K562 (cell line): ENCODE measurements at regions not wholly inside any gene's neighbourhood (a gene's known extent, or its start where the extent isn't known, plus 50 kb on each side); places are given as distances from the start of the nearest gene placed in this dataset.

Source experiments
- ATAC-seq: fragments of 200-7000 bp; cut with Tn5 transposase; 3 replicates; pipeline ENCODE4 v1.9.1; 2020; ENCODE audit warnings: moderate library complexity
- BruUV-seq: library from RNA; stranded (reverse); fragments of 400-500 nt; replicated peaks from 2 replicates; lab custom pipeline; 2021; lab: Mats Ljungman, UMichigan
- CTCF ChIA-PET: fragments of 300-600 bp; formaldehyde crosslinking; extraction: SDS; loops from one replicate; lab custom pipeline; 2021; ENCODE audit warnings: low intra/inter-chr PET ratio; lab: Yijun Ruan, JAX
- POLR2A ChIA-PET: fragments of 300-600, 350-650 bp; sonication (Branson Sonifier 250); formaldehyde crosslinking; extraction: SDS; loops from one replicate; lab custom pipeline; 2021; ENCODE audit warnings: antibody characterized with exemption, inconsistent platforms; lab: Yijun Ruan, JAX
- DNase-seq, 4 experiments: peaks; one replicate each; pipeline versions ENCODE4 v3.0.0 to v3.0.0-alpha.2; 2011 to 2018; ENCODE audit warnings: low spot score in 3 of 4, mixed read lengths in 3 of 4; ENCODE audit errors: extremely low read depth in 1 of 4
- FAIRE-seq: peaks from 2 replicates; lab custom pipeline; 2011; peaks lifted over from hg19 to GRCh38; lab: Jason Lieb, UNC
- H2AFZ ChIP-seq: 2 replicates; pipeline ENCODE4 v1.6.0; 2011; ENCODE audit warnings: low read depth, low read length, control low read depth, inconsistent platforms
- H3K27ac ChIP-seq: fragments of 200-600 bp; 3 replicates; pipeline ENCODE4 v1.8.0; 2011; ENCODE audit warnings: low read depth, mild to moderate bottlenecking, control low read depth, inconsistent platforms, low read length, moderate library complexity, mixed read lengths; ENCODE audit errors: extremely low read depth
- H3K27me3 ChIP-seq, 2 experiments: fragments of 300-600 bp in 1 of 2; 2 replicates in 1 of 2; 3 replicates in 1 of 2; pipeline versions ENCODE4 v1.6.0 to v1.8.0; 2011; ENCODE audit warnings: inconsistent platforms in 2 of 2, low read length in 2 of 2, mild to moderate bottlenecking in 1 of 2, mixed read lengths in 1 of 2, moderate library complexity in 1 of 2; ENCODE audit not compliant: control insufficient read depth in 2 of 2, insufficient read depth in 2 of 2
- H3K36me3 ChIP-seq: fragments of 300-600 bp; 3 replicates; pipeline ENCODE4 v1.8.0; 2011; ENCODE audit warnings: mild to moderate bottlenecking, low read length, inconsistent platforms; ENCODE audit not compliant: control insufficient read depth, insufficient read depth
- H3K4me1 ChIP-seq, 2 experiments: fragments of 200-600 bp in 1 of 2; replicated peaks in 1 of 2; 2 replicates in 1 of 2; 3 replicates in 1 of 2; pipeline versions ENCODE4 v1.5.1 to v1.8.0; 2011; ENCODE audit warnings: inconsistent platforms in 2 of 2, low read length in 2 of 2, mild to moderate bottlenecking in 1 of 2, mixed read lengths in 1 of 2, moderate library complexity in 1 of 2; ENCODE audit not compliant: control insufficient read depth in 2 of 2, insufficient read depth in 2 of 2
- H3K4me2 ChIP-seq: 2 replicates; pipeline ENCODE4 v1.6.1; 2011; ENCODE audit warnings: low read length, control low read depth, inconsistent platforms, mixed read lengths; ENCODE audit not compliant: insufficient read depth
- H3K4me3 ChIP-seq: fragments of 200-600 bp; sonication (generic), shearing (Covaris generic); 2 replicates; pipeline ENCODE4 v1.5.1; 2016; ENCODE audit warnings: control low read depth, inconsistent platforms
- H3K79me2 ChIP-seq: fragments of 200-600 bp; 3 replicates; pipeline ENCODE4 v1.8.0; 2011; ENCODE audit warnings: low read length, inconsistent platforms; ENCODE audit not compliant: control insufficient read depth, insufficient read depth
- H3K9ac ChIP-seq, 2 experiments: 2 replicates each; pipeline versions ENCODE4 v1.6.0 to v1.6.1; 2011; ENCODE audit warnings: low read depth in 2 of 2, low read length in 2 of 2, control low read depth in 1 of 2, inconsistent platforms in 1 of 2, mild to moderate bottlenecking in 1 of 2, mixed read lengths in 1 of 2; ENCODE audit not compliant: insufficient read depth in 1 of 2
- H3K9me1 ChIP-seq: one replicate; pipeline ENCODE4 v1.6.0; 2011; ENCODE audit warnings: inconsistent platforms, mild to moderate bottlenecking, low read length, moderate library complexity; ENCODE audit not compliant: control insufficient read depth, insufficient read depth
- H3K9me3 ChIP-seq: replicated peaks from 2 replicates; pipeline ENCODE4 v1.5.1; 2011; ENCODE audit warnings: low read depth, low read length, inconsistent platforms; ENCODE audit not compliant: control insufficient read depth, insufficient read depth
- H4K20me1 ChIP-seq: replicated peaks from 2 replicates; pipeline ENCODE4 v1.6.1; 2011; ENCODE audit warnings: low read length, inconsistent platforms, mixed read lengths; ENCODE audit not compliant: control insufficient read depth, insufficient read depth
- ARID3B ChIP-seq: fragments of 250-450 bp; sonication (Bioruptor Pico); IDR thresholded peaks from 2 replicates; pipeline ENCODE4 v1.4.0; 2020; ENCODE audit warnings: borderline replicate concordance
- ARNT ChIP-seq, 2 experiments: fragments of 450-650 bp; IDR thresholded peaks; 2 replicates each; pipeline ENCODE4 v1.6.1; 2016; ENCODE audit warnings: mild to moderate bottlenecking in 1 of 2
- ELF1 ChIP-seq: fragments of 200-800 bp; sonication (Bioruptor generic); IDR thresholded peaks from 2 replicates; pipeline ENCODE4 v1.6.1; 2016; ENCODE audit warnings: missing genetic modification characterization, missing compliant biosample characterization
- HMG20A ChIP-seq: fragments of 450-650 bp; formaldehyde crosslinking; conservative IDR thresholded peaks from 2 replicates; pipeline ENCODE4 v1.4.0; 2020; ENCODE audit warnings: mild to moderate bottlenecking, mixed read lengths
- KLF10 ChIP-seq: fragments of 250-450 bp; sonication (Bioruptor Pico); IDR thresholded peaks from 2 replicates; pipeline ENCODE4 v1.6.1; 2021; ENCODE audit warnings: matching md5 sums
- PBX2 ChIP-seq, 2 experiments: IDR thresholded peaks in 1 of 2; conservative IDR thresholded peaks in 1 of 2; 2 replicates each; pipeline ENCODE4 v1.6.1; 2016; ENCODE audit warnings: low read depth in 2 of 2, mild to moderate bottlenecking in 1 of 2, missing compliant biosample characterization in 1 of 2, missing genetic modification characterization in 1 of 2, moderate library complexity in 1 of 2
- TRIM25 ChIP-seq: fragments of 450-650 bp; IDR thresholded peaks from 2 replicates; pipeline ENCODE4 v1.7.0; 2016; ENCODE audit warnings: borderline replicate concordance
- ZNF133 ChIP-seq: fragments of 250-450 bp; sonication (Bioruptor Pico); IDR thresholded peaks from 2 replicates; pipeline ENCODE4 v1.4.0; 2020; ENCODE audit warnings: mild to moderate bottlenecking
- ZNF354B ChIP-seq: fragments of 250-450 bp; sonication (Bioruptor Pico); IDR thresholded peaks from 2 replicates; pipeline ENCODE4 v1.4.0; 2020
- ZNF668 ChIP-seq: fragments of 250-450 bp; sonication (Bioruptor Pico); IDR thresholded peaks from 2 replicates; pipeline ENCODE4 v1.8.0; 2022; ENCODE audit warnings: mild to moderate bottlenecking, inconsistent platforms
- WGBS: fragments of 100-300 bp; shearing (Covaris generic); methylation state at CpG from one replicate; pipeline ENCODE4 v1.1.6; 2016; ENCODE audit warnings: low coverage, mixed read lengths; ENCODE audit not compliant: insufficient coverage; ENCODE audit errors: missing lambda C conversion rate; 5-methylcytosine and 5-hydroxymethylcytosine counted together
- in situ Hi-C: fragments of 300-500 bp; cut with MboI; formaldehyde crosslinking; loops from 4 replicates; pipeline ENCODE4 v1.15.0; 2018; ENCODE audit warnings: inconsistent platforms, mixed read lengths
- intact Hi-C: fragments of 100-400 bp; cut with micrococcal nuclease; formaldehyde crosslinking; loops from 2 replicates; pipeline ENCODE4 v1.14.2; 2022
- TF ChIP-seq, protein P1 (sequence below): fragments of 250-450 bp; sonication (Bioruptor Pico); IDR thresholded peaks from 2 replicates; pipeline ENCODE4 v1.9.0; 2021; ENCODE audit warnings: mild to moderate bottlenecking, inconsistent platforms

GRCh38 chr10:57017356-57018037 lies 656.4 kb upstream of the ZWINT start (continued):
- no peak for TF ChIP-seq TRIM25
- no peak for TF ChIP-seq KLF10 (CRISPR knock-in tag)
- TF ChIP-seq HMG20A (CRISPR knock-in tag), result no peak

DNA sequence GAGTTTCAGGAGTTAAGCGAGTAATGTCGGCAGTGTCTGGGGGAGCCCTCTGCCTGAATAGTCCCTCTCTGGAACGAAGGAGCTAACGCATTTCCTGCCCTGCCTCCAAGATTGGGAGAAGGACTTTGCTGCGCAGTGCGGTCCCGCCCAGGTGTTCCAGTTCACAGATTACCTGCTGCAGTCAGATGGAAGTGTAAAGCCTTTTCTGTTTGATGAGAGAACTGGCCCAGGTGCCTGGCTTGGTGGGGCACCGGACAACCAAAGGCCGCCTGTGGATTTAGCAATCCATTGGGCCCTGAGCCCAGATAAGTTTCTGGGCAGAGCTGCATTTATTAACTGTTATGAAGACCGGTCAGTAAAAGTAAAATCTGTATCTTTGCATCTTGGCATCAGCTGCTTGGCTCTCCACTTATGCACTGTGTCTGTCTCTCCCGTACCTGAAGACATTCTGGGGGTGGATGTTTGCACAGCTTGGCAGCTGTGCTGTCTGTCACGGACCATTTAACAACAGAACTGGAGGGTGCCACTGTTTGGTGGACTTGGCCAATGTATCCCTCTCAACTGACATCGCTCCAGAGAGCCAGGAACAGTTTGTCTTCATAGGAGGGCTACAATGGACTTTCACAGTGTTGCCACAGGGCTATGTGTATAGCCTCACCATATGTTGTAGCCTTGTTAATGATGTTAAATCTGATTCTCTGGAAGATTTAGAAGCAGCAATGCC lies 654.7 kb upstream of the ZWINT start:
- no peaks in the 10 kb centered on the region for H3K27me3 ChIP-seq
- FAIRE-seq (no peak), DNase-seq (no peak), ATAC-seq (no peak)
- in situ Hi-C loops, result no loop called here
- intact Hi-C loops, result no loop called here
- H4K20me1 ChIP-seq, result no peaks in the 10 kb centered on the region
- H3K4me1 ChIP-seq, result no peaks in the 10 kb centered on the region
- H3K36me3 ChIP-seq, result no peaks in the 10 kb centered on the region
- CTCF ChIA-PET, result no interaction called here
- H3K79me2 ChIP-seq, result no peaks in the 10 kb centered on the region
- no peak overlapping the region for H3K4me3 ChIP-seq
- no TSS peak for BruUV-seq
- H3K27ac ChIP-seq, result no peak overlapping the region
- H3K4me2 ChIP-seq, result no peak overlapping the region
- H3K9ac ChIP-seq, result no peak overlapping the region
- WGBS, result 0% methylated on average over 13 of the region's 13 CpGs
- no peaks in the 10 kb centered on the region for H3K9me1 ChIP-seq
- peaks cover 2% of the 10 kb centered on the region; the same call in 1 of the 2 replicates for H3K9me3 ChIP-seq
- POLR2A ChIA-PET, result no interaction called here
- no peak overlapping the region for H2AFZ ChIP-seq
- TF ChIP-seq ZNF668 (no peak), ARNT (IDR thresholded peaks at IDR 0.05) (no peak), ELF1 (tag) (no peak), ARID3B (CRISPR knock-in tag) (no peak), ZNF354B (CRISPR knock-in tag) (no peak), PBX2 (CRISPR knock-in tag; IDR thresholded peaks at IDR 0.05; ENCODE audit: low read depth) (no peak), PBX2 (tag; conservative IDR thresholded peaks at IDR 0.05; ENCODE audit: low read depth) (no peak), ZNF133 (CRISPR knock-in tag) (no peak)
- TF ChIP-seq, protein P1, sequence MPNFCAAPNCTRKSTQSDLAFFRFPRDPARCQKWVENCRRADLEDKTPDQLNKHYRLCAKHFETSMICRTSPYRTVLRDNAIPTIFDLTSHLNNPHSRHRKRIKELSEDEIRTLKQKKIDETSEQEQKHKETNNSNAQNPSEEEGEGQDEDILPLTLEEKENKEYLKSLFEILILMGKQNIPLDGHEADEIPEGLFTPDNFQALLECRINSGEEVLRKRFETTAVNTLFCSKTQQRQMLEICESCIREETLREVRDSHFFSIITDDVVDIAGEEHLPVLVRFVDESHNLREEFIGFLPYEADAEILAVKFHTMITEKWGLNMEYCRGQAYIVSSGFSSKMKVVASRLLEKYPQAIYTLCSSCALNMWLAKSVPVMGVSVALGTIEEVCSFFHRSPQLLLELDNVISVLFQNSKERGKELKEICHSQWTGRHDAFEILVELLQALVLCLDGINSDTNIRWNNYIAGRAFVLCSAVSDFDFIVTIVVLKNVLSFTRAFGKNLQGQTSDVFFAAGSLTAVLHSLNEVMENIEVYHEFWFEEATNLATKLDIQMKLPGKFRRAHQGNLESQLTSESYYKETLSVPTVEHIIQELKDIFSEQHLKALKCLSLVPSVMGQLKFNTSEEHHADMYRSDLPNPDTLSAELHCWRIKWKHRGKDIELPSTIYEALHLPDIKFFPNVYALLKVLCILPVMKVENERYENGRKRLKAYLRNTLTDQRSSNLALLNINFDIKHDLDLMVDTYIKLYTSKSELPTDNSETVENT (CRISPR knock-in tag), result no peak
